AG09309 (cell line): ENCODE measurements at regions not wholly inside any gene's neighbourhood (a gene's known extent, or its start where the extent isn't known, plus 50 kb on each side); places are given as distances from the start of the nearest gene placed in this dataset.

ENCODE experiments used
- DNase-seq: peaks from one replicate; pipeline ENCODE4 v3.0.0-alpha.2; 2010; ENCODE audit warnings: low read depth
- H3K4me3 ChIP-seq: 2 replicates; pipeline ENCODE4 v1.5.1; 2011; ENCODE audit warnings: mild to moderate bottlenecking, low read depth, low read length, moderate library complexity; ENCODE audit not compliant: control insufficient read depth
- CTCF ChIP-seq: IDR thresholded peaks from 2 replicates; pipeline ENCODE4 v1.5.1; 2011; ENCODE audit warnings: mild to moderate bottlenecking, low read depth, low read length, inconsistent platforms; ENCODE audit not compliant: insufficient read depth, control insufficient read depth; ENCODE audit errors: missing control alignments

- no peak overlapping the region for H3K4me3 ChIP-seq
- DNase-seq = no peak
- TF ChIP-seq CTCF = no peak
These were observed 731.7 kb downstream of the SQOR start for GRCh38 chr15:46366360-46367007.

- no peak for DNase-seq
- TF ChIP-seq CTCF = no peak
- no peak overlapping the region for H3K4me3 ChIP-seq
These were observed 749.1 kb downstream of the SQOR start for GRCh38 chr15:46383978-46384377.

- TF ChIP-seq CTCF = no peak
- DNase-seq = no peak
- no peak overlapping the region for H3K4me3 ChIP-seq
These were observed 751.5 kb downstream of the SQOR start for GRCh38 chr15:46386356-46386755.

- no peak for DNase-seq
These were observed 754.9 kb downstream of the SQOR start for GRCh38 chr15:46389739-46390138.

GRCh38 chr15:46394463-46394862, 759.6 kb downstream of the SQOR start:
- TF ChIP-seq CTCF = no peak
- DNase-seq = no peak
- H3K4me3 ChIP-seq = no peak overlapping the region

More at GRCh38 chr15:46389739-46390138, 754.9 kb downstream of the SQOR start:
- TF ChIP-seq CTCF = no peak
- H3K4me3 ChIP-seq = no peak overlapping the region

GRCh38 chr15:46408312-46408711, 773.5 kb downstream of the SQOR start:
- no peak for DNase-seq
- TF ChIP-seq CTCF = no peak
- H3K4me3 ChIP-seq = no peak overlapping the region
